GM18511 (cell line): ENCODE measurements at regions not wholly inside any gene's neighbourhood (a gene's known extent, or its start where the extent isn't known, plus 50 kb on each side); places are given as distances from the start of the nearest gene placed in this dataset.
"Not testable (repeated sequence)": the region's sequence is repeated elsewhere in the genome, so short reads cannot be mapped to it uniquely, and the experiment has no call there.

Experiments
- ATAC-seq: cut with Tn5 transposase; IDR thresholded peaks from one replicate; pipeline ENCODE4 v1.9.1; 2021; ENCODE audit warnings: mild to moderate bottlenecking, moderate library complexity; ENCODE audit not compliant: unreplicated experiment

- ATAC-seq, result no peak
These were observed 215.1 kb downstream of the RBM26 start for GRCh38 chr13:79190932-79191331.

- peak; percentile 44 for ATAC-seq
These were observed 218.0 kb downstream of the RBM26 start for GRCh38 chr13:79187917-79188690.

- ATAC-seq, result no peak
These were observed 220.5 kb downstream of the RBM26 start for GRCh38 chr13:79185580-79185979.

- no peak for ATAC-seq
These were observed 222.8 kb downstream of the RBM26 start for GRCh38 chr13:79183231-79183630.

GRCh38 chr13:79173691-79174090, 232.4 kb downstream of the RBM26 start:
- not testable (repeated sequence) for ATAC-seq

GRCh38 chr13:79172924-79173323, 233.1 kb downstream of the RBM26 start:
- not testable (repeated sequence) for ATAC-seq

- no peak for ATAC-seq
These were observed 234.7 kb downstream of the RBM26 start for GRCh38 chr13:79171141-79172061.

GRCh38 chr13:79160818-79161217, 245.2 kb downstream of the RBM26 start:
- no peak for ATAC-seq

- no peak for ATAC-seq
These were observed 250.2 kb downstream of the RBM26 start for GRCh38 chr13:79155883-79156282.

- ATAC-seq, result no peak
These were observed 256.8 kb downstream of the RBM26 start for GRCh38 chr13:79149210-79149609.

GRCh38 chr13:79141082-79141481, 265.0 kb downstream of the RBM26 start:
- no peak for ATAC-seq

- peak; percentile 45 for ATAC-seq
These were observed 277.9 kb downstream of the RBM26 start for GRCh38 chr13:79128158-79128557.

GRCh38 chr13:79126706-79127105, 279.3 kb downstream of the RBM26 start:
- ATAC-seq, result no peak

- ATAC-seq, result no peak
These were observed 281.9 kb downstream of the RBM26 start for GRCh38 chr13:79124183-79124582.

- ATAC-seq, result no peak
These were observed 284.8 kb downstream of the RBM26 start for GRCh38 chr13:79121286-79121685.

- ATAC-seq, result no peak
These were observed 286.4 kb downstream of the RBM26 start for GRCh38 chr13:79119578-79120107.

- no peak for ATAC-seq
These were observed 294.0 kb downstream of the RBM26 start for GRCh38 chr13:79112016-79112415.

- peak; percentile 89 for ATAC-seq
These were observed 297.0 kb downstream of the RBM26 start for GRCh38 chr13:79108914-79109643.

- ATAC-seq, result no peak
These were observed 307.5 kb downstream of the RBM26 start for GRCh38 chr13:79098596-79098995.

- no peak for ATAC-seq
These were observed 308.9 kb downstream of the RBM26 start for GRCh38 chr13:79097201-79097600.

- ATAC-seq, result no peak
These were observed 310.0 kb downstream of the RBM26 start for GRCh38 chr13:79096099-79096498.
